ENCODE measurements at regions not wholly inside any gene's neighbourhood (a gene's known extent, or its start where the extent isn't known, plus 50 kb on each side); places are given as distances from the start of the nearest gene placed in this dataset.

DNA sequence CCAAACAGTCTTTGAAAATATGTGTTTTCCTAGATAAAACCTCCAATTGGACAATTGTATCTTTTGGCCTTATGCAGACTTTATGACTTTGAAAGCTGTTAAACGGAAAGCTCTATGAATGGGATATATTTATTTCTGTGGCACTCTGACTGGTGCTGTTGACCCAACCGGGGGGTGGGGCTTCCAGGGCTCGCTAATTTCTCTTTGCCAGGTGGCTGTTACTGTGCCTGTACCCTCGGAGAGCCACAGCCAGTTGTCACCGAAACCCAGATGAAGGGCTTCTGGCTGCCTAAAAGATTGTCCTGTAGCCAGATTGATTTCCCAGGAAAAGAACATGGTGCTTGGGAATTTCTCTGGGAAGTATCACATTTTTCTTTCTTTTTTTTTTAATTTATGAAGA lies 132.7 kb upstream of the NAV2 start:
- Mint-ChIP-seq H3K9me3 (ENCODE audit: insufficient read depth) (no peaks in the 10 kb centered on the region), H3K27ac (no peak overlapping the region), H3K4me3 (no peak overlapping the region), H3K4me1 (no peaks in the 10 kb centered on the region), H3K27me3 (no peaks in the 10 kb centered on the region)
- no peaks in the 10 kb centered on the region for H3K27me3 ChIP-seq (replicated peaks in 1 of 4; ENCODE audit: control extremely low read depth in 1 of 4, control insufficient read depth in 3 of 4, insufficient read depth in 4 of 4, low read length in 3 of 4)
- no peaks in the 10 kb centered on the region for H3K79me2 ChIP-seq (ENCODE audit: control insufficient read depth, insufficient read depth, low read length)
- no peak for TF ChIP-seq EZH2 (IDR thresholded peaks at IDR 0.05; ENCODE audit: borderline replicate concordance, insufficient read depth, low read depth, low read length, poor library complexity, severe bottlenecking)
- TF ChIP-seq, protein P1, sequence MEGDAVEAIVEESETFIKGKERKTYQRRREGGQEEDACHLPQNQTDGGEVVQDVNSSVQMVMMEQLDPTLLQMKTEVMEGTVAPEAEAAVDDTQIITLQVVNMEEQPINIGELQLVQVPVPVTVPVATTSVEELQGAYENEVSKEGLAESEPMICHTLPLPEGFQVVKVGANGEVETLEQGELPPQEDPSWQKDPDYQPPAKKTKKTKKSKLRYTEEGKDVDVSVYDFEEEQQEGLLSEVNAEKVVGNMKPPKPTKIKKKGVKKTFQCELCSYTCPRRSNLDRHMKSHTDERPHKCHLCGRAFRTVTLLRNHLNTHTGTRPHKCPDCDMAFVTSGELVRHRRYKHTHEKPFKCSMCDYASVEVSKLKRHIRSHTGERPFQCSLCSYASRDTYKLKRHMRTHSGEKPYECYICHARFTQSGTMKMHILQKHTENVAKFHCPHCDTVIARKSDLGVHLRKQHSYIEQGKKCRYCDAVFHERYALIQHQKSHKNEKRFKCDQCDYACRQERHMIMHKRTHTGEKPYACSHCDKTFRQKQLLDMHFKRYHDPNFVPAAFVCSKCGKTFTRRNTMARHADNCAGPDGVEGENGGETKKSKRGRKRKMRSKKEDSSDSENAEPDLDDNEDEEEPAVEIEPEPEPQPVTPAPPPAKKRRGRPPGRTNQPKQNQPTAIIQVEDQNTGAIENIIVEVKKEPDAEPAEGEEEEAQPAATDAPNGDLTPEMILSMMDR (IDR thresholded peaks at IDR 0.05) = no peak
- H3K4me2 ChIP-seq (replicated peaks; ENCODE audit: low read depth, low read length, poor library complexity, severe bottlenecking) = no peak overlapping the region
- no peaks in the 10 kb centered on the region for H3K9me3 ChIP-seq (ENCODE audit: control extremely low read depth in 1 of 3, control insufficient read depth in 2 of 3, insufficient read depth in 1 of 3, low read length in 2 of 3)
- no peaks in the 10 kb centered on the region for H3K4me1 ChIP-seq (ENCODE audit: control insufficient read depth in 2 of 2, insufficient read depth in 2 of 2, low read length in 2 of 2)
- no peak overlapping the region for H3K27ac ChIP-seq (ENCODE audit: low read length in 2 of 2)
- no peaks in the 10 kb centered on the region for H3K36me3 ChIP-seq (replicated peaks in 1 of 2; ENCODE audit: control extremely low read depth in 1 of 2, control insufficient read depth in 1 of 2, extremely low read depth in 1 of 2, insufficient read depth in 2 of 2, low read length in 1 of 2)
- POLR2A ChIA-PET = no interaction called here
- 88% methylated on average over 4 of the region's 5 CpGs for WGBS (ENCODE audit: insufficient coverage)
- CTCF ChIA-PET = no interaction called here
- ATAC-seq (ENCODE audit: low read depth) (no peak), DNase-seq (no peak)
- intact Hi-C loops (cut with micrococcal nuclease) = no loop called here
- no peak overlapping the region for H3K4me3 ChIP-seq (ENCODE audit: control extremely low read depth in 1 of 5, extremely low read depth in 1 of 5, insufficient read depth in 1 of 5, low read depth in 2 of 5, low read length in 4 of 5)
- no peak overlapping the region for H3K9ac ChIP-seq (ENCODE audit: low read length)
- H4K20me1 ChIP-seq (ENCODE audit: control insufficient read depth, insufficient read depth, low read length, poor library complexity, severe bottlenecking) = no peaks in the 10 kb centered on the region
- no peak overlapping the region for H2AFZ ChIP-seq (ENCODE audit: insufficient read depth, low read depth, low read length, poor library complexity, severe bottlenecking)

DNA sequence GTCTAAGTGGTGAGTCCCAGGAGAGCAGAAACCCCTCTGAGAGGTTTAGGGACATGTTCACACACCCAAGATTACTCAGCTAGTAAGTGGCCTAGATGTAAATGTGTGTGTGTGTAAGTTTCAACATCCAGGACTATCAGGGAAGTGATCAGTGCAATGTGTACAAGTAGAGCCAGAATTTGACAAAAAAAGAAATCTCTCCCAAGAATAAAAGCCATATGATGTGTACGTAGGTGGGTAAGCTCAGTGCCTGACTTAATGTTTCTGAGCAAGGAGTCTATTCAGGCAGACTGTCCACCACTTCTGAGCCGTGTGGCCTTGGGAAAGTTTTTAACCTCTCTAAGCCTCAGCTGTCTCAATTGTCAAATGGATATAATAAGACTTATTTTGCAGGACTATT lies 133.8 kb upstream of the NAV2 start:
- no peaks in the 10 kb centered on the region for H3K9me3 ChIP-seq (ENCODE audit: control extremely low read depth in 1 of 3, control insufficient read depth in 2 of 3, insufficient read depth in 1 of 3, low read length in 2 of 3)
- no peak overlapping the region for H2AFZ ChIP-seq (ENCODE audit: insufficient read depth, low read depth, low read length, poor library complexity, severe bottlenecking)
- ATAC-seq (ENCODE audit: low read depth) = no peak
- no peak overlapping the region for H3K27ac Mint-ChIP-seq
- 100% methylated on average over 1 of the region's 2 CpGs for WGBS (ENCODE audit: insufficient coverage)
- POLR2A ChIA-PET = no interaction called here
- H3K4me1 ChIP-seq (ENCODE audit: control insufficient read depth in 2 of 2, insufficient read depth in 2 of 2, low read length in 2 of 2) = no peaks in the 10 kb centered on the region
- no peaks in the 10 kb centered on the region for H3K27me3 ChIP-seq (replicated peaks in 1 of 4; ENCODE audit: control extremely low read depth in 1 of 4, control insufficient read depth in 3 of 4, insufficient read depth in 4 of 4, low read length in 3 of 4)
- H3K27me3 Mint-ChIP-seq = no peaks in the 10 kb centered on the region
- no peaks in the 10 kb centered on the region for H4K20me1 ChIP-seq (ENCODE audit: control insufficient read depth, insufficient read depth, low read length, poor library complexity, severe bottlenecking)
- no peaks in the 10 kb centered on the region for H3K4me1 Mint-ChIP-seq
- TF ChIP-seq EZH2 (IDR thresholded peaks at IDR 0.05; ENCODE audit: borderline replicate concordance, insufficient read depth, low read depth, low read length, poor library complexity, severe bottlenecking) = no peak
- TF ChIP-seq, protein P1 (IDR thresholded peaks at IDR 0.05) = no peak
- no peak overlapping the region for H3K9ac ChIP-seq (ENCODE audit: low read length)
- H3K4me3 Mint-ChIP-seq = no peak overlapping the region
- no peaks in the 10 kb centered on the region for H3K36me3 ChIP-seq (replicated peaks in 1 of 2; ENCODE audit: control extremely low read depth in 1 of 2, control insufficient read depth in 1 of 2, extremely low read depth in 1 of 2, insufficient read depth in 2 of 2, low read length in 1 of 2)
- no peak overlapping the region for H3K4me2 ChIP-seq (replicated peaks; ENCODE audit: low read depth, low read length, poor library complexity, severe bottlenecking)
- CTCF ChIA-PET = no interaction called here
- H3K27ac ChIP-seq (ENCODE audit: low read length in 2 of 2) = no peak overlapping the region
- no peaks in the 10 kb centered on the region for H3K9me3 Mint-ChIP-seq (ENCODE audit: insufficient read depth)
- intact Hi-C loops (cut with micrococcal nuclease) = no loop called here
- H3K79me2 ChIP-seq (ENCODE audit: control insufficient read depth, insufficient read depth, low read length) = no peaks in the 10 kb centered on the region
- DNase-seq = no peak
- H3K4me3 ChIP-seq (ENCODE audit: control extremely low read depth in 1 of 5, extremely low read depth in 1 of 5, insufficient read depth in 1 of 5, low read depth in 2 of 5, low read length in 4 of 5) = no peak overlapping the region

All from B cell (primary cell).